Neural crest cell (in vitro differentiated cells): ENCODE measurements at regions not wholly inside any gene's neighbourhood (a gene's known extent, or its start where the extent isn't known, plus 50 kb on each side); places are given as distances from the start of the nearest gene placed in this dataset.

Experiments used
- DNase-seq: peaks from one replicate; pipeline ENCODE4 v3.0.0; 2021; ENCODE audit warnings: low read depth, mixed read lengths, low spot score
- H3K27ac Mint-ChIP-seq: one replicate; pipeline ENCODE4 v1.8.0; 2021; ENCODE audit warnings: mild to moderate bottlenecking, mixed read lengths; ENCODE audit not compliant: unreplicated experiment
- H3K27me3 Mint-ChIP-seq: 2 replicates; pipeline ENCODE4 v1.8.0; 2021; ENCODE audit warnings: low read depth, mild to moderate bottlenecking, mixed read lengths
- H3K36me3 Mint-ChIP-seq: 2 replicates; pipeline ENCODE4 v1.8.0; 2021; ENCODE audit warnings: low read depth, mild to moderate bottlenecking, mixed read lengths
- H3K4me1 Mint-ChIP-seq: 2 replicates; pipeline ENCODE4 v1.8.0; 2021; ENCODE audit warnings: mixed read lengths
- H3K4me3 Mint-ChIP-seq: one replicate; pipeline ENCODE4 v1.8.0; 2021; ENCODE audit warnings: mild to moderate bottlenecking, mixed read lengths
- H3K9me3 Mint-ChIP-seq: 2 replicates; pipeline ENCODE4 v1.8.0; 2021; ENCODE audit warnings: mixed read lengths
- CTCF ChIP-seq: fragments of 200-600 bp; sonication (generic); conservative IDR thresholded peaks from 2 replicates; pipeline ENCODE4 v1.5.0; 2021; ENCODE audit warnings: antibody characterized with exemption, mild to moderate bottlenecking

GRCh38 chr6:84441456-84441855 is 214.0 kb upstream of the CEP162 start:
- no peaks in the 10 kb centered on the region for H3K4me1 Mint-ChIP-seq
- H3K27me3 Mint-ChIP-seq, result peaks cover 2% of the 10 kb centered on the region
- H3K36me3 Mint-ChIP-seq, result no peaks in the 10 kb centered on the region
- no peak for TF ChIP-seq CTCF
- no peak overlapping the region for H3K4me3 Mint-ChIP-seq
- no peak for DNase-seq
- H3K9me3 Mint-ChIP-seq, result no peaks in the 10 kb centered on the region
- no peak overlapping the region for H3K27ac Mint-ChIP-seq

GRCh38 chr6:84434550-84434949 is 207.1 kb upstream of the CEP162 start:
- Mint-ChIP-seq H3K36me3 (no peaks in the 10 kb centered on the region), H3K9me3 (no peaks in the 10 kb centered on the region), H3K4me1 (no peaks in the 10 kb centered on the region), H3K4me3 (no peak overlapping the region), H3K27ac (no peak overlapping the region), H3K27me3 (peaks cover 48% of the 10 kb centered on the region)
- TF ChIP-seq CTCF, result no peak
- DNase-seq, result no peak

- H3K27ac Mint-ChIP-seq, result no peak overlapping the region
- TF ChIP-seq CTCF, result no peak
- peaks cover 65% of the 10 kb centered on the region for H3K27me3 Mint-ChIP-seq
- no peaks in the 10 kb centered on the region for H3K4me1 Mint-ChIP-seq
- no peak overlapping the region for H3K4me3 Mint-ChIP-seq
- H3K9me3 Mint-ChIP-seq, result no peaks in the 10 kb centered on the region
- no peaks in the 10 kb centered on the region for H3K36me3 Mint-ChIP-seq
- no peak for DNase-seq
Measured at GRCh38 chr6:84432619-84433018, 205.2 kb upstream of the CEP162 start.

GRCh38 chr6:84428300-84428907 is 201.0 kb upstream of the CEP162 start:
- Mint-ChIP-seq H3K4me3 (no peak overlapping the region), H3K27me3 (peaks cover 83% of the 10 kb centered on the region), H3K4me1 (peaks cover 8% of the 10 kb centered on the region), H3K9me3 (no peaks in the 10 kb centered on the region), H3K36me3 (no peaks in the 10 kb centered on the region), H3K27ac (no peak overlapping the region)
- DNase-seq, result peak; percentile 44
- peak; percentile 85 for TF ChIP-seq CTCF

- no peak for DNase-seq
- Mint-ChIP-seq H3K4me3 (no peak overlapping the region), H3K27ac (no peak overlapping the region), H3K27me3 (peaks cover 83% of the 10 kb centered on the region), H3K4me1 (peaks cover 8% of the 10 kb centered on the region), H3K9me3 (no peaks in the 10 kb centered on the region), H3K36me3 (no peaks in the 10 kb centered on the region)
- no peak for TF ChIP-seq CTCF
Measured at GRCh38 chr6:84425971-84426705, 198.7 kb upstream of the CEP162 start.
